ENCODE measurements at regions not wholly inside any gene's neighbourhood (a gene's known extent, or its start where the extent isn't known, plus 50 kb on each side); places are given as distances from the start of the nearest gene placed in this dataset.

- DNase-seq, result no peak
Observed at GRCh38 chr7:136807598-136807997, 60.9 kb upstream of the CHRM2 start.

GRCh38 chr7:136803028-136803427 is 65.4 kb upstream of the CHRM2 start:
- DNase-seq, result no peak

- no peak for DNase-seq
Observed at GRCh38 chr7:136783934-136784333, 84.5 kb upstream of the CHRM2 start.

GRCh38 chr7:136741941-136742340 is 126.5 kb upstream of the CHRM2 start:
- no peak for DNase-seq

GRCh38 chr7:136728945-136729344 is 139.5 kb upstream of the CHRM2 start:
- DNase-seq, result no peak

DNA sequence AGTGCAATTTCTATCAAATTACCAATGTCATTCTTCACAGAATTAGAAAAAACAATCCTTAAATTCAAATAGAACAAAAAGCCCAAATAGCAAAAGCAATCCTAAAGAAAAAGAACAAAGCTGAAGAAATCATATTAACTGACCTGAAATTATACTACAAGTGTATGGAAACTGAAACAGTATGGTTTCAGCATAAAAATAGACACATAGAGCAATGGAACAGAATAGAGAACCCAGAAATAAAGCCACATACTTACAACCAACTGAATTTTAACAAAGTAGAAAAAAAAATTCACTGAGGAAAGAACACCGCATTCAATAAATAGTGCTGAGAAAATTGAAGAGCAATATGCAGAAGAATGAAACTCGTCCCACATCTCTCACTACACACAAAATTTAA is 142.0 kb upstream of the CHRM2 start:
- DNase-seq, result no peak

DNA sequence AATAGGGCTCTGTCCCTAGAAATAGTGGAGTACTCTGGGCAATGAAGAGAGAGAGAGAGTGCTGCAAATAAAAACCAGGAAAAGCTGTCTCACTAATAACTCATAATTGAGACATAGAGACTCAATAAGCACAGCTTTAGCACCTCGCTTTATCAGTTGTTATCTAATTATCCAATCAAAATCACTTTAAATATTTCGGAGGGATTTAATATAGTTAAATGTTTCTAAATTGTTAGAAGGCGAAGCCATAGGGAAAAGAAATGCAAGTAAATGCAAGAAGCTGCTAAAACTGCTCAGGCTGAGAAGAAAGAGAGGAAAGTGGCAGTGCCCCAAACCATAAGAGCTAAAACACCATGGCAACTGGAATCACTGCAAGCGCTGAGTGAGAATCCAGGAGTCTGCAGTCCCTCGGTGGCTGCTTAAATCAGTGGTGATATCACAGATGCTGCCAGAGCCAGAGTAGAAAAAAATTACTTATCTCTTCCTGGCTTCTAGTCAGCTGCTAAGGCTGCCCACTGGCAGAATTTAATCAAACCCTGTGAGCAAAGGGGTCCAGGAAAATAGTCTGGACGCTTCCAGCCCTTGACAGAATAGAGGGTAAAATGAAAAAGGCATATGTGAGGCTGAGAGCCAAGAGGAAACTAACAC is 150.4 kb upstream of the CHRM2 start:
- DNase-seq, result no peak

- no peak for DNase-seq
Observed at GRCh38 chr7:136714062-136714461, 154.4 kb upstream of the CHRM2 start.

DNA sequence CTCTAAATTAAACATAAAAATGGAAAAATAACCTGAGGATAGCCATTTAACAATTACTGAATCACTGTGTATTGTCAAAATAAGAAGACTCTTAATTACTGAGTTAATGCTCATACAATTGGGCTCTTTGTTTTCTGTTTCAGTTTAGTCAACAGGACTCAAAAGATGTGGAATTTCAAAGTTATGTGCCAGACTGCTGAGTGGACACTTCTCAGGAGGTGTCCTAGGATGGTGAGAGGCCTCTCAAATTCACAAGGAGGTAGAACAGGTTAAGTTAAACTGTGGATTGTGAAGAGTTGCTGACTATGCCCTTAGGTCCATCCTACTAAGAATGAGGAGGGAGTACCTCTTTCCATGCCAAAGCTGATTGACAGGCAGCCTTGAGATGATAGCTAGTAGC is 157.7 kb upstream of the CHRM2 start:
- DNase-seq, result no peak

- no peak for DNase-seq
Observed at GRCh38 chr7:136709876-136710275, 158.6 kb upstream of the CHRM2 start.

GRCh38 chr7:136702913-136703312 is 165.5 kb upstream of the CHRM2 start:
- no peak for DNase-seq

- DNase-seq, result no peak
Observed at GRCh38 chr7:136698977-136699376, 169.5 kb upstream of the CHRM2 start.

DNA sequence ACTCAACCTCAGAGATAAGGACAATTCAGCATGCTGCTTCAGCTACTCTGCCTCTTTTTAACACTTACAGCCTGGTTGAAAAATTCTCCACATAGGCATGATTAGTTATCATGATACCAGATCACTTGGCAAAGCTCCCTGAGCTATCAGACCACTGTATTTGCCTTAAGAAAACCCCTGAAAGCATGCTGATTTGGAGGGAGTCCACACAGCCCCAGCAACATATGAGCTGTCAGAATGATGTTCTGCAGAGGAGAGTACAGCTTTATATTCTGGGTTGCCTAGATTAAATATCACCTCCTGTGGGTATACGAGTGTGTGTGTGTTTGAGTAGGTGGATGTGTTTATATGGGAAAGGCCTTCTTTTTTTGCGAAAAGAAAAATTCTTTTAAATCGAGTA is 170.2 kb upstream of the CHRM2 start:
- DNase-seq, result no peak

- no peak for DNase-seq
Observed at GRCh38 chr7:136697271-136697670, 171.2 kb upstream of the CHRM2 start.

DNA sequence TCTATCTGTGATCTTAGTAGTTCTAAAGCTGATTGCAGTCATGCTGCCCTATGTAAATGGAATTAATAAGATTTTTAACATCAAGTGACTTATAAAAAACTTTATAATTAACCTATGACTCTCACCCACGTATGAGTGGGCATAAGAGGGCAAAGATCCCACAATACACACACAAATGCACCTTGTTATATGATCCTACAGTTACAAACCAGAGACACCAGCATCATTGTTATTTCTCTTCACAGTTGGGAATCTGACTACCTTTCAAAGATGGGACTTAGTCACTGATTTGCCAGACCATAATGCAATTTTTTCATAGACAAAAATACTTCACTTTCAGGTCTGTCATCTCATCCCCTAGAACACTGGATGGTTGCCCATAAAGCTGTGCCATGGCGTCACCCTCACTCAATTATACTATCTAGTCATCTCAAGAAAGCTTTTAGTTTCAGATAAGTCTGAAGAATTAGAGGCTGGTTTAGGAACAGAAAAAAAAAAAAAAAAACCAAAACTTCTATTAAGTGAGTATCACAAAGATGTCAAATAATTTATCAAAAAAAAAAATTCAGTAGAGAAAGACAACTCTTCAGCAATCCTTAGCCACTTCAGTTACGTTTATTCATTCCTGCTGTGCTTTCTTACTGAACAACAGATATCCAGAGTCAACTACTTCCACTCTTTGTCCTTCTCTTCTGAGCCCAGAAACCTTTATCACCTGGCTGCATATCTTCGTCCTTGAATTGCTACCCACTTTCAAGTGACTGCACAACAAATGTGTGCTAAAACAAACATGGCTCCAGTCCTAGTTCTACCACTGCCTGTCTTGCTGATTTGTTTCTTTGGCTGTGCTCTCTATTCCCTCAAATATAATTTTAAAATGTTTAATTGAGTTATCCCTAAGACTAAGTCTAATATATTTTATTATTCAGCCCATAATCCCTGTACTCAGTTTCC is 175.0 kb upstream of the CHRM2 start:
- DNase-seq, result no peak

DNA sequence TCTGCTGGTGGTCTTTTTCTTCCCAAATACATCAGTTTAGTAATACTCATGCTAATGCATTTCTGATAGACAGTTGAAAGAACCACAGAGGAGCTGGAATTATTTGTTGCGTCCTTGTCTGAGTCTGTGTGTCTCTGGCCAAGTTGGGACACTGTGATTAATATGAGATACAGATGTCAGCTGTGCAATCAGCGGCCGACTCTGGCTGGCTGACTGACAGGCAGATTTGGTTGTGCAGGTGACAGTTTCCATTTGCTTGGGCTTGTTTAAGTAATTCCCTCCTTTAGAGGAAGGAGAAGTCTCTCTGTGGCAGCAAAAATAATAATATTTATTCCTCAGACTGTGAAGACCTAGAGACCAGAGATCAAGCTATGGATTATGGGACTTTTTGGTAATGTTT is 176.2 kb upstream of the CHRM2 start:
- DNase-seq, result no peak

DNA sequence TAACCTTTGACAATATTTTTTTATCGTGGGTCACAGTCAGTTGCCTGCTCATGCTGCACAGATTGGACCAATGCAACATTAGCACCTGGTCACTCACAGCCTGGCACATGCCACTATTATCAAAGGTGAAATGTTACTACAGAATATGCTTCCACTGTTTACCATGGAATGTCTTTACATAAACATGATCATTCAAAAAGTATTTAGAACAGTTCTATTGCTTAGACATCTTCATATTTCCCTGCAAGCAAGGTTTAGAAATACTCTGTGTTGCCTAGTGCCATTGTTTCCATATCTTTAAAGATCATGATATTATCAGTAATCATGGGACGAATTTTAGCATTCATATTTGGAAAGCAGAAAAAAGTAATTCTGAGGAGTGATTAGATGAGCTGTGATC is 179.9 kb upstream of the CHRM2 start:
- DNase-seq, result no peak

- no peak for DNase-seq
Observed at GRCh38 chr7:136687693-136688322, 180.6 kb upstream of the CHRM2 start.

GRCh38 chr7:136685501-136686173 is 182.8 kb upstream of the CHRM2 start:
- DNase-seq, result no peak

- no peak for DNase-seq
Observed at GRCh38 chr7:136677471-136678365, 190.7 kb upstream of the CHRM2 start.

DNA sequence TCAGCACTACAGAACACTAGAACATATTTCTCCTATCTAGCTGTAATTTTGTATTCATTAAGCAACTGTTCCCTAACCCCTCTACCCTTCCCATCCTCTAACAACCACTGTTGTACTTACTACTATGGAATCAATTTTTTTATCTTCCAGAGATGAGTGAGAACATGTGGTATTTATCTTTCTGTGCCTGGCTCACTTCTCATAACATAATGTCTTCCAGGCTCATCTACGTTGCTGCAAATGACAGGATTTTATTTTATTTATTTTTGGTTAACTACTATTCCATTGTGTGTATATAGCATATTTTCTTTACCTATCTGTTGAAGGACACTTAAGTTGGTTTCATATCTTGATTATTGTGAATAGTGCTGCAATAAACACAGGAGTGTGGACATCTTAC is 200.9 kb upstream of the CHRM2 start:
- no peak for DNase-seq

DNA sequence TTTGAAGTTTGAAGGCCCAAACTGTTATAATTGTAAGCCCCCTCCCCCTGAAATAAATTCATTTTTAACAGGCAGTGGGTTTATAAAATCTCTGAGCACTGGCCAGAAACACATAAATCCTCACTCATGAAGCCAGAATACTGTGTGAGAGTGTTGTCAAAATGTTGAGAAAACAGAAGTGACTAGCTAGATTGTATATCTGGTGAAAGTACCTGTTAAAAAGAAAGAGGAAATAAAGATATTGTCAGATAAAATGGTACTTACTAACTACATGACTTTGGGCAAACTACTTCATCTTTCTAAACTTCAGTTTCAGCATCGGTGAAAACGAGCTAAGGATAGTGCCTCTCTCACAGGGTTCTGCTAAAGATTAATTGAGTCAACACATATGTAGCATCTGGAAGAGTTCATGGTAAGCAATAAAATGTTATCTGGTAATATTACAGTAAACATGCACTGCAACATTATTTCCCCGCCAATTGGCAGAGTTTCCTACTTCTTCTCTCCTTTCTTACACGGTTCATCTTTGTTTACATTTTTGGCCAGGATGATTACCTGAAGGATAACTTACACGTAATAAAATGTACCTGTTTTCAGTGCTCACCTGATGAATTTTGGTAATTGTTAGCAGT is 202.5 kb upstream of the CHRM2 start:
- DNase-seq, result no peak
